PC-3 (cell line): ENCODE measurements at regions not wholly inside any gene's neighbourhood (a gene's known extent, or its start where the extent isn't known, plus 50 kb on each side); places are given as distances from the start of the nearest gene placed in this dataset.
A peak's percentile ranks its signal among the peaks of the same experiment; 100 is the strongest.
"Not testable (repeated sequence)": the region's sequence is repeated elsewhere in the genome, so short reads cannot be mapped to it uniquely, and the experiment has no call there.

Source experiments
- ATAC-seq: fragments of 200-7000 bp; cut with Tn5 transposase; 2 replicates; pipeline ENCODE4 v1.9.1; 2020; ENCODE audit warnings: mild to moderate bottlenecking, moderate library complexity
- BruUV-seq: library from RNA; stranded (reverse); fragments of 400-500 nt; replicated peaks from 2 replicates; lab custom pipeline; 2021; lab: Mats Ljungman, UMichigan
- CTCF ChIA-PET: fragments of 300-600 bp; sonication (Branson Sonifier 250); formaldehyde crosslinking; loops from one replicate; lab custom pipeline; 2022; ENCODE audit warnings: antibody characterized with exemption; lab: Charles Lee
- POLR2A ChIA-PET: fragments of 300-600 bp; sonication (Branson Sonifier 250); formaldehyde crosslinking; loops from one replicate; lab custom pipeline; 2022; ENCODE audit warnings: antibody characterized with exemption; ENCODE audit not compliant: unreplicated experiment; lab: Charles Lee
- DNase-seq: peaks from one replicate; pipeline ENCODE4 v3.0.0-alpha.2; 2015
- H2AFZ ChIP-seq: fragments of 300-600 bp; sonication (generic); 2 replicates; pipeline ENCODE4 v1.6.0; 2016; ENCODE audit warnings: antibody characterized with exemption, low read length
- H3F3A ChIP-seq: fragments of 300-600 bp; sonication (generic); one replicate; pipeline ENCODE4 v1.6.0; 2017; ENCODE audit warnings: antibody characterized with exemption, low read length, control low read depth, mild to moderate bottlenecking; ENCODE audit not compliant: unreplicated experiment
- H3K27ac ChIP-seq: fragments of 300-600 bp; sonication (generic); 2 replicates; pipeline ENCODE4 v1.5.1; 2016; ENCODE audit warnings: mild to moderate bottlenecking, low read length
- H3K27me3 ChIP-seq: fragments of 300-600 bp; sonication (generic); 2 replicates; pipeline ENCODE4 v1.6.1; 2016; ENCODE audit warnings: low read length, mixed read lengths
- H3K36me3 ChIP-seq: fragments of 300-600 bp; sonication (generic); 2 replicates; pipeline ENCODE4 v1.6.1; 2016; ENCODE audit warnings: low read depth, mixed run types, low read length, mixed read lengths
- H3K4me1 ChIP-seq: fragments of 300-600 bp; sonication (generic); 2 replicates; pipeline ENCODE4 v1.5.1; 2016; ENCODE audit warnings: low read length; ENCODE audit not compliant: insufficient read depth
- H3K4me2 ChIP-seq: fragments of 300-600 bp; sonication (generic); 2 replicates; pipeline ENCODE4 v1.6.0; 2016; ENCODE audit warnings: low read length
- H3K4me3 ChIP-seq: fragments of 300-600 bp; sonication (generic); 2 replicates; pipeline ENCODE4 v1.5.1; 2016; ENCODE audit warnings: mild to moderate bottlenecking, low read length, mixed read lengths
- H3K79me2 ChIP-seq: fragments of 300-600 bp; sonication (generic); 2 replicates; pipeline ENCODE4 v1.6.1; 2017; ENCODE audit warnings: low read length, mixed read lengths
- H3K9ac ChIP-seq: fragments of 300-600 bp; sonication (generic); 2 replicates; pipeline ENCODE4 v1.6.0; 2016; ENCODE audit warnings: mild to moderate bottlenecking, low read length
- H3K9me2 ChIP-seq: fragments of 300-600 bp; sonication (generic); replicated peaks from 2 replicates; pipeline ENCODE4 v1.6.1; 2016; ENCODE audit warnings: mixed run types, low read length, mixed read lengths
- H3K9me3 ChIP-seq: fragments of 300-600 bp; sonication (generic); 2 replicates; pipeline ENCODE4 v1.6.1; 2016; ENCODE audit warnings: low read length, mixed read lengths
- H4K20me1 ChIP-seq: fragments of 300-600 bp; sonication (generic); 2 replicates; pipeline ENCODE4 v1.6.1; 2016; ENCODE audit warnings: low read length, mixed read lengths
- EZH2 ChIP-seq: fragments of 300-600 bp; sonication (generic); IDR thresholded peaks from one replicate; pipeline ENCODE4 v1.6.1; 2017; ENCODE audit warnings: antibody characterized with exemption, mild to moderate bottlenecking, low read length; ENCODE audit not compliant: unreplicated experiment
- EZH2phosphoT487 ChIP-seq: fragments of 300-600 bp; sonication (generic); IDR thresholded peaks from 2 replicates; pipeline ENCODE4 v1.6.1; 2018; ENCODE audit warnings: mild to moderate bottlenecking, antibody characterized with exemption, low read length, borderline replicate concordance
- intact Hi-C: fragments of 100-400 bp; cut with micrococcal nuclease; formaldehyde crosslinking; loops from 2 replicates; pipeline ENCODE4 v1.9.0; 2023
- TF ChIP-seq, protein P1 (sequence below): fragments of 300-600 bp; sonication (generic); conservative IDR thresholded peaks from 2 replicates; pipeline ENCODE4 v1.5.1; 2017; ENCODE audit warnings: antibody characterized with exemption, low read depth, mild to moderate bottlenecking, low read length

DNA sequence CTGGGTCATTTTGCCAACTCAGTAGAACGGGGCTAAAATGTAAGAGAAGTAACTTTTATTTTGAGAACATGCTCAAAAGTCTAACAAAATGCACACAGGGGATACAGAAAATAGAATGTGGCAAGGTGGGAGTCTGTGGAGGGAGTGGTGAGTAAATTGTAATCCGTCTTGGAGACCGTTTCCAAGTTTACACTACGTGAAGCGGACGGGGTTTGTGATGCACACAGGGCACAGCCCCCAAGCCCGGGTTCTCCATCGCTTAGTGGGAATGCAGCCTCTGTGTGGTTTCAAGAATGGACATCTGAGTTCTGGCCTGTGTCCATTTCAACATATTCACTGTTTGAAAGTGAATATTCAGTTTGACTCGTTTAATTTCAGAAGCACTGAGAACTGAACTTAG is 65.0 kb upstream of the TMEM18 start:
- H3K79me2 ChIP-seq = no peaks in the 10 kb centered on the region
- no peak overlapping the region for H3K9ac ChIP-seq
- no peak overlapping the region for H3K4me2 ChIP-seq

DNA sequence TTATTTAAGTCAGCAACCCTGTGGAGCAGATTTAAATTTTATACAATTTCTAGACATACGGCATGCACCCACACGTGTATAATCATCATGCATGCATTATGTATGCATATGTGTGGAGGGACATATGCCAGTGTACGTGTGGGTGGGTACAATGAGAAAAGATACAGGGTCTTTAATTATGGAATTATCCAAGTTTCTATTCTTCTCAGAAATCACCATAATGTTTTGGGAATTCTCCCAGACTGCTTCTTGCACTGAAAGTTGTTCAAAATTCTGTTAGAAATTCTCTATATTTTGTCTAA is 63.9 kb upstream of the TMEM18 start:
- Histone ChIP-seq H3K79me2 (no peaks in the 10 kb centered on the region), H3K27ac (no peak overlapping the region), H3K27me3 (peaks cover 8% of the 10 kb centered on the region; the same call in 1 of the 2 replicates), H3K9ac (peak overlapping the region; percentile 32; the same call in 1 of the 2 replicates), H3K9me2 (no peaks in the 10 kb centered on the region), H3K36me3 (no peaks in the 10 kb centered on the region), H2AFZ (peak overlapping the region; percentile 94), H3K4me2 (peak overlapping the region; percentile 91), H3K9me3 (no peaks in the 10 kb centered on the region), H3K4me3 (peak overlapping the region; percentile 69), H3F3A (no peaks in the 10 kb centered on the region), H4K20me1 (no peaks in the 10 kb centered on the region), H3K4me1 (peaks cover 13% of the 10 kb centered on the region)
- POLR2A ChIA-PET = interaction anchor here (0.6 kb wide), 1 partner anchor 63 kb away, joined by 3 read pairs; no protein-coding TSS in a partner anchor
- TF ChIP-seq, protein P1, sequence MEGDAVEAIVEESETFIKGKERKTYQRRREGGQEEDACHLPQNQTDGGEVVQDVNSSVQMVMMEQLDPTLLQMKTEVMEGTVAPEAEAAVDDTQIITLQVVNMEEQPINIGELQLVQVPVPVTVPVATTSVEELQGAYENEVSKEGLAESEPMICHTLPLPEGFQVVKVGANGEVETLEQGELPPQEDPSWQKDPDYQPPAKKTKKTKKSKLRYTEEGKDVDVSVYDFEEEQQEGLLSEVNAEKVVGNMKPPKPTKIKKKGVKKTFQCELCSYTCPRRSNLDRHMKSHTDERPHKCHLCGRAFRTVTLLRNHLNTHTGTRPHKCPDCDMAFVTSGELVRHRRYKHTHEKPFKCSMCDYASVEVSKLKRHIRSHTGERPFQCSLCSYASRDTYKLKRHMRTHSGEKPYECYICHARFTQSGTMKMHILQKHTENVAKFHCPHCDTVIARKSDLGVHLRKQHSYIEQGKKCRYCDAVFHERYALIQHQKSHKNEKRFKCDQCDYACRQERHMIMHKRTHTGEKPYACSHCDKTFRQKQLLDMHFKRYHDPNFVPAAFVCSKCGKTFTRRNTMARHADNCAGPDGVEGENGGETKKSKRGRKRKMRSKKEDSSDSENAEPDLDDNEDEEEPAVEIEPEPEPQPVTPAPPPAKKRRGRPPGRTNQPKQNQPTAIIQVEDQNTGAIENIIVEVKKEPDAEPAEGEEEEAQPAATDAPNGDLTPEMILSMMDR = no peak
- TF ChIP-seq EZH2phosphoT487 (no peak), EZH2 (no peak)
- intact Hi-C loops = loop anchor here (2.0 kb wide), 1 partner anchor 64 kb away; the partner anchor contains the start of gene TMEM18
- CTCF ChIA-PET = no interaction called here
- DNase-seq (no peak), ATAC-seq (no peak)
- no TSS peak for BruUV-seq

More for the DNA sequence above, 65.0 kb upstream of the TMEM18 start:
- ATAC-seq (no peak), DNase-seq (no peak)
- peaks cover 18% of the 10 kb centered on the region; the same call in 1 of the 2 replicates for H3K27me3 ChIP-seq
- ChIA-PET CTCF (no interaction called here), POLR2A (no interaction called here)
- H3K4me1 ChIP-seq = peaks cover 13% of the 10 kb centered on the region
- no peak overlapping the region for H2AFZ ChIP-seq
- no peaks in the 10 kb centered on the region for H3K36me3 ChIP-seq
- intact Hi-C loops = no loop called here
- no peak overlapping the region for H3K27ac ChIP-seq
- no peak overlapping the region for H3K4me3 ChIP-seq
- no peaks in the 10 kb centered on the region for H4K20me1 ChIP-seq
- no peak for TF ChIP-seq EZH2phosphoT487
- TF ChIP-seq, protein P1 = no peak
- TF ChIP-seq EZH2 = no peak
- H3K9me2 ChIP-seq = no peaks in the 10 kb centered on the region
- no peaks in the 10 kb centered on the region for H3F3A ChIP-seq
- no peaks in the 10 kb centered on the region for H3K9me3 ChIP-seq
- no TSS peak for BruUV-seq

DNA sequence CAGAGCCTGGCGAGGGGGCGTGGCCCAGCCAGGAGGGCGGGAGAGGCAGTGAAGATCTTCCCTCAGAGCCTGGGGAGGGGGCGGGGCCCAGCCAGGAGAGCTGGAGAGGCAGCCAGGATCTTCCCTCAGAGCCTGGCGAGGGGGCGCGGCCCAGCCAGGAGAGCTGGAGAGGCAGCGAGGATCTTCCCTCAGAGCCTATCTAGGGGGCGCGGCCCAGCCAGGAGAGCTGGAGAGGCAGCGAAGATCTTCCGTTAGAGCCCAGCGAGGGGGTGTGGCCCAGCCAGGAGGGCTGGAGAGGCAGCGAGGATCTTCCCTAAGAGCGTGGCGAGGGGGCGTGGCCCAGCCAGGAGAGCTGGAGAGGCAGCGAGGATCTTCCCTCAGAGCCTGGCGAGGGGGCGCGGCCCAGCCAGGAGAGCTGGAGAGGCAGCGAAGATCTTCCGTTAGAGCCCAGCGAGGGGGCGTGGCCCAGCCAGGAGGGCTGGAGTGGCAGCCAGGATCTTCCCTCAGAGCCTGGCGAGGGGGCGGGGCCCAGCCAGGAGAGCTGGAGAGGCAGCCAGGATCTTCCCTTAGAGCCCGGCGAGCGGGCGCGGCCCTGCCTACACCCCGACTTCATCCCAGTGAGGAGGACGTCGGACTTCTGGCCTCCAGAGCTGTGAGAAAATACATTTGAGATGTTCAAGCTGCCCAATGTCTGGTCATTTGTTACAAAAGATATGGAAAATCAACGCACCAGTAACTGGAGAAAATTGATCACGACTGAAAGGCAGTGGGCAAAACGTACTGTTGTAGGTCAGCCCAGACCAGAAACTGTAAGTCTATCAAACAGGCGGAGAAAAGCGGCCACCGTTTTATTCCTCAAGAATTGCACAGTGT is 63.4 kb upstream of the TMEM18 start:
- not testable (repeated sequence) for H3K36me3 ChIP-seq, H4K20me1 ChIP-seq, H3K9me3 ChIP-seq, H3K27ac ChIP-seq, H3K9me2 ChIP-seq, H3F3A ChIP-seq, H3K79me2 ChIP-seq, BruUV-seq, H3K27me3 ChIP-seq
- ChIA-PET POLR2A (interaction anchor here (0.6 kb wide), 1 partner anchor 63 kb away, joined by 3 read pairs; no protein-coding TSS in a partner anchor), CTCF (interaction anchor here (0.7 to 0.8 kb wide), 2 partner anchors 253 to 1010 kb away, joined by 3 to 5 read pairs; no protein-coding TSS in a partner anchor)
- peak overlapping the region; percentile 69 for H3K4me3 ChIP-seq
- H2AFZ ChIP-seq = peak overlapping the region; percentile 94
- DNase-seq = peak; percentile 93
- peak overlapping the region; percentile 32; the same call in 1 of the 2 replicates for H3K9ac ChIP-seq
- peaks cover 13% of the 10 kb centered on the region for H3K4me1 ChIP-seq
- intact Hi-C loops = loop anchor here (2.0 kb wide), 1 partner anchor 64 kb away; the partner anchor contains the start of gene TMEM18
- peak overlapping the region; percentile 91 for H3K4me2 ChIP-seq
- ATAC-seq = peak; percentile 78

DNA sequence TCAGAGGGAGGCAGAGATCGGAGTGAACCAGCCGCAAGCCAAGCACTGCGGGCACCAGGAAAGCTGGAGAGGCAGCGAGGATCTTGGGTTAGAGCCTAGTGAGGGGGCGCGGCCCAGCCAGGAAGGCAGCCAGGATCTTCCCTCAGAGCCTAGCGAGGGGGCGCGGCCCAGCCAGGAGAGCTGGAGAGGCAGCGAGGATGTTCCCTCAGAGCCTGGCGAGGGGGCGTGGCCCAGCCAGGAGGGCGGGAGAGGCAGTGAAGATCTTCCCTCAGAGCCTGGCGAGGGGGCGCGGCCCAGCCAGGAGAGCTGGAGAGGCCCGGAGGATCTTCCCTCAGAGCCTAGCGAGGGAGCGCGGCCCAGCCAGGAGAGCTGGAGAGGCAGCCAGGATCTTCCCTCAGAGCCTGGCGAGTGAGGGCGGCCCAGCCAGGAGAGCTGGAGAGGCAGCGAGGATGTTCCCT is 62.7 kb upstream of the TMEM18 start:
- CTCF ChIA-PET = interaction anchor here (0.5 to 0.7 kb wide), 2 partner anchors 114 to 254 kb away, joined by 3 read pairs; no protein-coding TSS in a partner anchor
- POLR2A ChIA-PET, H4K20me1 ChIP-seq, H3K9me2 ChIP-seq, H3K79me2 ChIP-seq, H3K9me3 ChIP-seq, H3K36me3 ChIP-seq, H3K27ac ChIP-seq, H3K27me3 ChIP-seq, BruUV-seq, H3F3A ChIP-seq: not testable (repeated sequence)
- H3K4me3 ChIP-seq = peak overlapping the region; percentile 69
- H3K4me2 ChIP-seq = peak overlapping the region; percentile 91
- ATAC-seq = peak; percentile 59
- peak; percentile 64 for DNase-seq
- peak overlapping the region; percentile 94 for H2AFZ ChIP-seq
- peaks cover 13% of the 10 kb centered on the region for H3K4me1 ChIP-seq
- H3K9ac ChIP-seq = 0 out of 2 replicates have a peak overlapping the region, but pooled peaks have one; percentile 1
- intact Hi-C loops = loop anchor here (2.0 kb wide), 1 partner anchor 63 kb away; the partner anchor contains the start of gene TMEM18
